Aorta (tissue), 5 donors: ENCODE measurements at regions not wholly inside any gene's neighbourhood (a gene's known extent, or its start where the extent isn't known, plus 50 kb on each side); places are given as distances from the start of the nearest gene placed in this dataset.

ENCODE experiments used
- ATAC-seq: fragments of 200-7000 bp; cut with Tn5 transposase; one replicate; pipeline ENCODE4 v1.9.1; 2022; ENCODE audit warnings: moderate library complexity; ENCODE audit not compliant: low FRiP score
- DNase-seq, 2 donors: peaks; one replicate each; pipeline ENCODE4 v3.0.0-alpha.2; 2020
- H3K27ac ChIP-seq, 2 donors: one replicate each; pipeline ENCODE4 v1.5.1; 2013; ENCODE audit warnings: low read length in 2 of 2, mild to moderate bottlenecking in 2 of 2, moderate library complexity in 2 of 2, control low read depth in 1 of 2, inconsistent platforms in 1 of 2, low read depth in 1 of 2
- H3K27me3 ChIP-seq, 2 donors: one replicate each; pipeline ENCODE4 v1.6.1; 2013; ENCODE audit warnings: control low read depth in 1 of 2, low read length in 1 of 2, mild to moderate bottlenecking in 1 of 2, moderate library complexity in 1 of 2; ENCODE audit not compliant: insufficient read depth in 2 of 2, control insufficient read depth in 1 of 2
- H3K36me3 ChIP-seq, 2 donors: one replicate each; pipeline ENCODE4 v1.6.1; 2013; ENCODE audit warnings: control low read depth in 1 of 2, low read length in 1 of 2, mild to moderate bottlenecking in 1 of 2; ENCODE audit not compliant: insufficient read depth in 2 of 2, control insufficient read depth in 1 of 2
- H3K4me1 ChIP-seq, 2 donors: one replicate each; pipeline ENCODE4 v1.6.1; 2013; ENCODE audit warnings: low read length in 2 of 2, control low read depth in 1 of 2, mild to moderate bottlenecking in 1 of 2, moderate library complexity in 1 of 2; ENCODE audit not compliant: insufficient read depth in 2 of 2, control insufficient read depth in 1 of 2
- H3K4me3 ChIP-seq, 2 donors: one replicate each; pipeline ENCODE4 v1.5.1; 2013; ENCODE audit warnings: low read length in 2 of 2, control low read depth in 1 of 2, mild to moderate bottlenecking in 1 of 2
- H3K9me3 ChIP-seq: one replicate; pipeline ENCODE4 v1.6.1; 2013; ENCODE audit warnings: mild to moderate bottlenecking, low read length; ENCODE audit not compliant: control insufficient read depth
- WGBS, 2 donors: extraction: QIAGEN DNeasy Blood & Tissue Kit; methylation state at CpG; one replicate each; pipeline ENCODE4 v1.1.7; 2013; 5-methylcytosine and 5-hydroxymethylcytosine counted together
- intact Hi-C, 2 donors: fragments of 100-400 bp; cut with DNase I; formaldehyde crosslinking; loops; one replicate each; pipeline versions ENCODE4 v1.14.2 to v1.15.0; 2022
- donor health status: healthy with polysubstance abuse.
- donor health status: Bipolar disorder and iron deficiency.
- donor health status: DM: no; HTN: no; CAD: no.
- donor health status: DM: no; HTN: no; CAD: no.
- donor health status: DM: yes; HTN: yes; CAD: no.

- no peaks in the 10 kb centered on the region for H3K27me3 ChIP-seq
- intact Hi-C loops, result no loop called here
- no peak for ATAC-seq
- DNase-seq, result no peak
- H3K27ac ChIP-seq, result no peak overlapping the region
- H3K4me3 ChIP-seq, result no peak overlapping the region
- H3K9me3 ChIP-seq, result peaks cover 5% of the 10 kb centered on the region
- no peaks in the 10 kb centered on the region for H3K36me3 ChIP-seq
- 62 to 65% methylated on average over 6 of the region's 6 CpGs for WGBS, 2 donors
- H3K4me1 ChIP-seq, result no peaks in the 10 kb centered on the region
Measured at GRCh38 chr12:19036673-19037357, 92.7 kb upstream of the PLEKHA5 start.

- no peak for DNase-seq
- 76 to 78% methylated on average over 6 of the region's 6 CpGs for WGBS, 2 donors
- Histone ChIP-seq H3K27me3 (no peaks in the 10 kb centered on the region), H3K9me3 (no peaks in the 10 kb centered on the region), H3K4me3 (no peak overlapping the region), H3K4me1 (no peaks in the 10 kb centered on the region), H3K27ac (no peak overlapping the region), H3K36me3 (no peaks in the 10 kb centered on the region)
- intact Hi-C loops, result no loop called here
- no peak for ATAC-seq
Measured at GRCh38 chr12:19038209-19038608, 91.3 kb upstream of the PLEKHA5 start.

GRCh38 chr12:19039515-19039914 is 90.0 kb upstream of the PLEKHA5 start:
- Histone ChIP-seq H3K9me3 (no peaks in the 10 kb centered on the region), H3K27ac (no peak overlapping the region), H3K27me3 (no peaks in the 10 kb centered on the region), H3K4me3 (no peak overlapping the region), H3K4me1 (no peaks in the 10 kb centered on the region), H3K36me3 (no peaks in the 10 kb centered on the region)
- ATAC-seq (no peak), DNase-seq (no peak)
- WGBS, 2 donors, result 5 to 17% methylated on average over 3 of the region's 3 CpGs
- intact Hi-C loops, result no loop called here

GRCh38 chr12:19042221-19042620 is 87.3 kb upstream of the PLEKHA5 start:
- no peak for ATAC-seq
- 86 to 89% methylated on average over 3 of the region's 3 CpGs for WGBS, 2 donors

GRCh38 chr12:19044430-19044829 is 85.1 kb upstream of the PLEKHA5 start:
- Histone ChIP-seq H3K27me3 (no peaks in the 10 kb centered on the region), H3K27ac (no peak overlapping the region), H3K9me3 (no peaks in the 10 kb centered on the region), H3K4me3 (no peak overlapping the region), H3K36me3 (no peaks in the 10 kb centered on the region), H3K4me1 (no peaks in the 10 kb centered on the region)
- DNase-seq (no peak), ATAC-seq (no peak)
- intact Hi-C loops, result no loop called here
- 37 to 40% methylated on average over 3 of the region's 3 CpGs for WGBS, 2 donors

More at GRCh38 chr12:19042221-19042620, 87.3 kb upstream of the PLEKHA5 start:
- Histone ChIP-seq H3K27me3 (no peaks in the 10 kb centered on the region), H3K27ac (no peak overlapping the region), H3K9me3 (no peaks in the 10 kb centered on the region), H3K4me1 (no peaks in the 10 kb centered on the region), H3K36me3 (no peaks in the 10 kb centered on the region), H3K4me3 (no peak overlapping the region)
- no peak for DNase-seq
- intact Hi-C loops, result no loop called here

- intact Hi-C loops, result no loop called here
- Histone ChIP-seq H3K27me3 (no peaks in the 10 kb centered on the region), H3K4me3 (no peak overlapping the region), H3K27ac (no peak overlapping the region), H3K9me3 (no peaks in the 10 kb centered on the region), H3K4me1 (no peaks in the 10 kb centered on the region), H3K36me3 (no peaks in the 10 kb centered on the region)
- DNase-seq (no peak), ATAC-seq (no peak)
- 68 to 73% methylated on average over 4 of the region's 4 CpGs for WGBS, 2 donors
Measured at GRCh38 chr12:19044891-19045290, 84.6 kb upstream of the PLEKHA5 start.

GRCh38 chr12:19045426-19045825 is 84.1 kb upstream of the PLEKHA5 start:
- ATAC-seq (no peak), DNase-seq (no peak)

GRCh38 chr12:19048943-19049342 is 80.6 kb upstream of the PLEKHA5 start:
- Histone ChIP-seq H3K27ac (no peak overlapping the region), H3K4me3 (no peak overlapping the region), H3K9me3 (no peaks in the 10 kb centered on the region), H3K27me3 (no peaks in the 10 kb centered on the region), H3K36me3 (no peaks in the 10 kb centered on the region), H3K4me1 (no peaks in the 10 kb centered on the region)
- ATAC-seq (no peak), DNase-seq (no peak)
- WGBS, 2 donors, result 91 to 95% methylated on average over 3 of the region's 3 CpGs
- intact Hi-C loops, result no loop called here

More at GRCh38 chr12:19045426-19045825, 84.1 kb upstream of the PLEKHA5 start:
- Histone ChIP-seq H3K4me1 (no peaks in the 10 kb centered on the region), H3K27ac (no peak overlapping the region), H3K27me3 (no peaks in the 10 kb centered on the region), H3K4me3 (no peak overlapping the region), H3K9me3 (no peaks in the 10 kb centered on the region), H3K36me3 (no peaks in the 10 kb centered on the region)
- WGBS, 2 donors, result 62 to 69% methylated on average over 2 of the region's 2 CpGs
- intact Hi-C loops, result no loop called here

GRCh38 chr12:19052689-19053088 is 76.8 kb upstream of the PLEKHA5 start:
- H3K36me3 ChIP-seq, result no peaks in the 10 kb centered on the region
- no peak overlapping the region for H3K27ac ChIP-seq
- H3K27me3 ChIP-seq, result no peaks in the 10 kb centered on the region
- 27 to 37% methylated on average over 2 of the region's 2 CpGs for WGBS, 2 donors
- no peaks in the 10 kb centered on the region for H3K4me1 ChIP-seq
- DNase-seq (no peak), ATAC-seq (no peak)
- intact Hi-C loops, result no loop called here
- no peak overlapping the region for H3K4me3 ChIP-seq
- H3K9me3 ChIP-seq, result no peaks in the 10 kb centered on the region
